CD4-positive, CD25-positive, alpha-beta regulatory T cell (primary cell): ENCODE measurements at regions not wholly inside any gene's neighbourhood (a gene's known extent, or its start where the extent isn't known, plus 50 kb on each side); places are given as distances from the start of the nearest gene placed in this dataset.

ENCODE experiments used
- ATAC-seq, 2 donors: fragments of 150-1000 bp; cut with Tn5 transposase; one replicate each; pipeline ENCODE4 v1.10.0; 2021; ENCODE audit warnings: low read depth in 2 of 2, moderate number of reproducible peaks in 2 of 2, moderate library complexity in 1 of 2
- DNase-seq, 3 donors: peaks; one replicate each; pipeline versions ENCODE4 v3.0.0 to v3.0.0-alpha.2; 2012 to 2022; ENCODE audit warnings: mixed read lengths in 1 of 3
- H3K27ac ChIP-seq: one replicate; pipeline ENCODE4 v1.7.0; 2013; ENCODE audit warnings: mild to moderate bottlenecking, low read length; ENCODE audit not compliant: insufficient read depth, poor library complexity, severe bottlenecking
- H3K27me3 ChIP-seq: one replicate; pipeline ENCODE4 v1.7.0; 2013; ENCODE audit warnings: low read length; ENCODE audit not compliant: control insufficient read depth, insufficient read depth
- H3K36me3 ChIP-seq: one replicate; pipeline ENCODE4 v1.7.0; 2013; ENCODE audit warnings: mild to moderate bottlenecking, low read length, moderate library complexity; ENCODE audit not compliant: control insufficient read depth, insufficient read depth
- H3K4me1 ChIP-seq: 2 replicates; pipeline ENCODE4 v1.7.0; 2013; ENCODE audit warnings: mild to moderate bottlenecking, low read length; ENCODE audit not compliant: insufficient read depth, control insufficient read depth, poor library complexity, severe bottlenecking
- H3K4me3 ChIP-seq: one replicate; pipeline ENCODE4 v1.7.0; 2013; ENCODE audit warnings: low read depth, mild to moderate bottlenecking, low read length, moderate library complexity
- H3K9me3 ChIP-seq, 2 experiments: 1 replicate in 1 of 2; 2 replicates in 1 of 2; pipeline ENCODE4 v1.7.0; 2013; ENCODE audit warnings: low read length in 2 of 2, mild to moderate bottlenecking in 1 of 2, moderate library complexity in 1 of 2; ENCODE audit not compliant: control insufficient read depth in 2 of 2
- H3K27ac Mint-ChIP-seq, 3 donors: one replicate each; pipeline ENCODE4 v1.8.0; 2020 to 2022; ENCODE audit warnings: mild to moderate bottlenecking in 3 of 3, mixed read lengths in 3 of 3, moderate library complexity in 2 of 3
- H3K27me3 Mint-ChIP-seq: one replicate; pipeline ENCODE4 v1.8.0; 2022; ENCODE audit warnings: mild to moderate bottlenecking, mixed read lengths
- H3K36me3 Mint-ChIP-seq: one replicate; pipeline ENCODE4 v1.8.0; 2020; ENCODE audit warnings: mixed read lengths
- H3K4me1 Mint-ChIP-seq, 4 donors: one replicate each; pipeline ENCODE4 v1.8.0; 2020 to 2022; ENCODE audit warnings: mixed read lengths in 4 of 4, mild to moderate bottlenecking in 1 of 4
- H3K4me3 Mint-ChIP-seq, 4 donors: one replicate each; pipeline ENCODE4 v1.8.0; 2020 to 2022; ENCODE audit warnings: mild to moderate bottlenecking in 4 of 4, mixed read lengths in 4 of 4, moderate library complexity in 3 of 4
- H3K9me3 Mint-ChIP-seq, 7 donors: one replicate each; pipeline ENCODE4 v1.8.0; 2020 to 2022; ENCODE audit warnings: mixed read lengths in 7 of 7, mild to moderate bottlenecking in 3 of 7, moderate library complexity in 2 of 7

GRCh38 chr1:38476111-38476849 is 383.3 kb downstream of the RRAGC start:
- no peaks in the 10 kb centered on the region for H3K4me1 ChIP-seq
- no peak overlapping the region for H3K4me3 ChIP-seq
- Mint-ChIP-seq H3K9me3 (peaks cover 0 to 12% (median 0%) of the 10 kb centered on the region in 7 donors), H3K4me1 (peaks cover 6 to 25% (median 8%) of the 10 kb centered on the region in 4 donors), H3K4me3 (peak overlapping the region in 1 of 4 donors; percentile 24), H3K36me3 (no peaks in the 10 kb centered on the region), H3K27me3 (peaks cover 6% of the 10 kb centered on the region), H3K27ac (no peak overlapping the region)
- no peaks in the 10 kb centered on the region for H3K36me3 ChIP-seq
- no peaks in the 10 kb centered on the region for H3K9me3 ChIP-seq
- ATAC-seq (no peak), DNase-seq (no peak)
- no peak overlapping the region for H3K27ac ChIP-seq
- peaks cover 5% of the 10 kb centered on the region for H3K27me3 ChIP-seq

GRCh38 chr1:38475624-38476005 is 384.0 kb downstream of the RRAGC start:
- Histone ChIP-seq H3K4me3 (no peak overlapping the region), H3K4me1 (no peaks in the 10 kb centered on the region)
- peak overlapping the region in 2 of 4 donors; percentile 57 to 77 for H3K4me3 Mint-ChIP-seq

GRCh38 chr1:38474738-38475623 is 384.6 kb downstream of the RRAGC start:
- DNase-seq: peak in 1 of 3 donors; percentile 60
- Mint-ChIP-seq H3K36me3 (no peaks in the 10 kb centered on the region), H3K27me3 (peaks cover 6% of the 10 kb centered on the region), H3K4me3 (peak overlapping the region in 3 of 4 donors; percentile 13 to 77 (median 57)), H3K9me3 (peaks cover 0 to 12% (median 0%) of the 10 kb centered on the region in 7 donors), H3K4me1 (peaks cover 6 to 25% (median 8%) of the 10 kb centered on the region in 4 donors), H3K27ac (peak overlapping the region; percentile 32 to 78 (median 37))
- H3K4me3 ChIP-seq: peak overlapping the region; percentile 53
- H3K36me3 ChIP-seq: no peaks in the 10 kb centered on the region
- peak overlapping the region; percentile 43 for H3K27ac ChIP-seq
- peaks cover 7% of the 10 kb centered on the region for H3K27me3 ChIP-seq
- H3K9me3 ChIP-seq: no peaks in the 10 kb centered on the region
- H3K4me1 ChIP-seq: no peaks in the 10 kb centered on the region
- peak; percentile 62 to 74 for ATAC-seq

More at GRCh38 chr1:38475624-38476005, 384.0 kb downstream of the RRAGC start:
- H3K4me1 Mint-ChIP-seq: peaks cover 6 to 25% (median 8%) of the 10 kb centered on the region in 4 donors
- Histone ChIP-seq H3K27me3 (peaks cover 7% of the 10 kb centered on the region), H3K36me3 (no peaks in the 10 kb centered on the region), H3K9me3 (no peaks in the 10 kb centered on the region), H3K27ac (no peak overlapping the region)
- no peak for DNase-seq
- peaks cover 0 to 12% (median 0%) of the 10 kb centered on the region in 7 donors for H3K9me3 Mint-ChIP-seq
- peaks cover 6% of the 10 kb centered on the region for H3K27me3 Mint-ChIP-seq
- no peaks in the 10 kb centered on the region for H3K36me3 Mint-ChIP-seq
- no peak for ATAC-seq
- peak overlapping the region in 1 of 3 donors; percentile 78 for H3K27ac Mint-ChIP-seq

- Mint-ChIP-seq H3K27ac (no peak overlapping the region), H3K27me3 (peaks cover 20% of the 10 kb centered on the region), H3K9me3 (peaks cover 0 to 2% (median 0%) of the 10 kb centered on the region in 7 donors), H3K36me3 (no peaks in the 10 kb centered on the region), H3K4me1 (no peaks in the 10 kb centered on the region), H3K4me3 (no peak overlapping the region)
- ATAC-seq: no peak
- Histone ChIP-seq H3K36me3 (no peaks in the 10 kb centered on the region), H3K27ac (no peak overlapping the region), H3K4me1 (no peaks in the 10 kb centered on the region), H3K27me3 (peaks cover 10% of the 10 kb centered on the region), H3K4me3 (no peak overlapping the region), H3K9me3 (peaks cover 0 to 3% of the 10 kb centered on the region in 2 experiments)
- DNase-seq: no peak
Observed at GRCh38 chr1:38466487-38466886, 393.1 kb downstream of the RRAGC start.

- H3K4me1 Mint-ChIP-seq: no peaks in the 10 kb centered on the region
- ATAC-seq (no peak), DNase-seq (no peak)
- Histone ChIP-seq H3K27ac (no peak overlapping the region), H3K4me1 (no peaks in the 10 kb centered on the region), H3K27me3 (peaks cover 8% of the 10 kb centered on the region), H3K9me3 (peaks cover 0 to 3% of the 10 kb centered on the region in 2 experiments), H3K4me3 (no peak overlapping the region), H3K36me3 (no peaks in the 10 kb centered on the region)
- H3K4me3 Mint-ChIP-seq: no peak overlapping the region
- no peak overlapping the region for H3K27ac Mint-ChIP-seq
- peaks cover 20% of the 10 kb centered on the region for H3K27me3 Mint-ChIP-seq
- H3K9me3 Mint-ChIP-seq: peaks cover 0 to 2% (median 0%) of the 10 kb centered on the region in 7 donors
- no peaks in the 10 kb centered on the region for H3K36me3 Mint-ChIP-seq
Observed at GRCh38 chr1:38465460-38465859, 394.1 kb downstream of the RRAGC start.

- Histone ChIP-seq H3K27me3 (peaks cover 8% of the 10 kb centered on the region), H3K9me3 (peaks cover 0 to 3% of the 10 kb centered on the region in 2 experiments), H3K36me3 (no peaks in the 10 kb centered on the region), H3K27ac (no peak overlapping the region), H3K4me1 (no peaks in the 10 kb centered on the region), H3K4me3 (no peak overlapping the region)
- Mint-ChIP-seq H3K27ac (no peak overlapping the region), H3K4me3 (no peak overlapping the region), H3K27me3 (peaks cover 20% of the 10 kb centered on the region), H3K9me3 (peaks cover 0 to 2% (median 0%) of the 10 kb centered on the region in 7 donors), H3K4me1 (no peaks in the 10 kb centered on the region), H3K36me3 (no peaks in the 10 kb centered on the region)
- ATAC-seq (no peak), DNase-seq (no peak)
Observed at GRCh38 chr1:38464071-38464661, 395.4 kb downstream of the RRAGC start.

- H3K27me3 ChIP-seq: peaks cover 9% of the 10 kb centered on the region
- H3K27ac Mint-ChIP-seq: no peak overlapping the region
- H3K27ac ChIP-seq: no peak overlapping the region
- peaks cover 14% of the 10 kb centered on the region for H3K27me3 Mint-ChIP-seq
- H3K4me3 ChIP-seq: no peak overlapping the region
- H3K4me1 Mint-ChIP-seq: no peaks in the 10 kb centered on the region
- peaks cover 0 to 3% of the 10 kb centered on the region in 2 experiments for H3K9me3 ChIP-seq
- peaks cover 0 to 2% (median 0%) of the 10 kb centered on the region in 7 donors for H3K9me3 Mint-ChIP-seq
- H3K36me3 ChIP-seq: no peaks in the 10 kb centered on the region
- ATAC-seq: no peak
- no peak overlapping the region for H3K4me3 Mint-ChIP-seq
- DNase-seq: no peak
- H3K36me3 Mint-ChIP-seq: no peaks in the 10 kb centered on the region
- H3K4me1 ChIP-seq: no peaks in the 10 kb centered on the region
Observed at GRCh38 chr1:38463074-38463473, 396.5 kb downstream of the RRAGC start.
